ENCODE measurements at regions not wholly inside any gene's neighbourhood (a gene's known extent, or its start where the extent isn't known, plus 50 kb on each side); places are given as distances from the start of the nearest gene placed in this dataset.

DNA sequence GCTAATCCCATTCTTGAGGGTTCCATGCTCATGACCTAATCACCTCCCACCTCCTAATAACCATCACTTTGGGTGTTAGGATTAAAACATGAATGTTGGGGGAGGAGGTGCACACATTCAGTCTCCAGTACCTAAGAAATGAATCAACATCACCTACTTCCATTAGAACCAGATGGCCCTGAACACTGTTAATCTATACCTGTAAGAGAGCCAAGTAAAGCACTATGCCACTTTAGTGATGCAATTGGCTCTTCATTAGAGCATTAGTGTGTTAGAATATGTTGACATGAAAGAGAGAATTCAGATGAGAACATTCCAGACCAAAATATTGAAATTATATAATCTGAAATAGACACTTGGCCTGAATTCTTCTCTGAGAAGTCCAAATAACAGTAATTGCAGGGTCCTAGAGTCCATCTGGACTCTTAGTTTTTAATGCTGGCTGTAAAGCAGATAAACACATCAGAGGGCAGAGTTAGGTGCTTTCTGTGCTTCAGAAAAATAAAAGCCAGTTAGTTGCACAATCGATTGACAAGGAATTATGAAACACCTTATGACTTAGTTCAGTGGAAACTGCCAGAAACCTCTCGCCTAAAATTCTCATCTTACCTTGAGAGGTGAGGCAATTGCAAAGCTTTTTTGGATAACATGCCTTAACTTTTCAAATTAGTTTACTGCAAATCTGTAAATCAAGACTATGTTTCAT lies 923.7 kb downstream of the SLC4A3 start:
- H3K36me3 ChIP-seq (replicated peaks) = no peaks in the 10 kb centered on the region
- H3K27me3 ChIP-seq (replicated peaks) = no peaks in the 10 kb centered on the region
- in situ Hi-C loops (cut with HindIII; ENCODE audit: low pct_ligation_motif_present, low sequenced_read_pairs) = no loop called here
- no peak overlapping the region for H3K4me3 ChIP-seq (ENCODE audit: low read depth, low read length)
- DNase-seq = no peak
- no peak for TF ChIP-seq CTCF (IDR thresholded peaks at IDR 0.05; ENCODE audit: low read depth, low read length, missing control alignments)
- no peak overlapping the region for H3K27ac ChIP-seq

DNA sequence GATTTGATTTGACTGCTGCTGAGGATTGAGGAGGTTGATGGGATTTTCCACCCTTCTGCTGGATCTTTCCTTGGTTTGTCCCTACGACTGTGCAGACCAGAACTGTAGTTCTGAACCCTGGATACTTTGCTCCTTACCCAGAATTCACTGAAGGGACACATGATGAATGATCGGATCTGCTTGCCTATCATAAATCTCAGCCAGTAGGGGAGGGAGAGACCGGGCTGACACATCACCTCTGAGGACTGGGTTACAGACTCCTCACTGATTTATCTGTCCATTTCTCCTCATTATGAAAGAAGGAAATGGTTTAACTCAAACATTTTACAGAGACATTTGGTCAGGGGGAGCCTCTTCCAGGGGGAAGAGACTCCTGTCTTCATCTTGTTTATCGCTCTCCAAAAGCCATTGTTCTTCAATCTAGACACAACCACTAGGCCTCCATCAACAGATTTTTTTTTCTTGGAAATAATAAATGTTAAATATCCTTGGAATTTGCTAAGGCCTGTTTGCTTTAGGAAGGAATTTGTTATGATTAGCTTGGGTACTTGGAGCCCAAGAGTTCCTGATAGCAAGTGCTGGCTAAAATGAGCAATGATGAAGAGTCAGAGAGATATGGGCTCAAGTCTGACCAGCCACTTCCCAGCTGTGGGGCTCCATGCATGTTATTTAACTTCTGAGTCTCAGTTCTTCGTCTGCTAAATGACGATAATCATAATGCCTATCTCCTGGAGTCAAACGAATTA lies 925.5 kb downstream of the SLC4A3 start:
- peak; percentile 33 for DNase-seq
- no peaks in the 10 kb centered on the region for H3K36me3 ChIP-seq (replicated peaks)
- no peak overlapping the region for H3K27ac ChIP-seq
- no peaks in the 10 kb centered on the region for H3K27me3 ChIP-seq (replicated peaks)
- no peak for TF ChIP-seq CTCF (IDR thresholded peaks at IDR 0.05; ENCODE audit: low read depth, low read length, missing control alignments)
- no peak overlapping the region for H3K4me3 ChIP-seq (ENCODE audit: low read depth, low read length)
- in situ Hi-C loops (cut with HindIII; ENCODE audit: low pct_ligation_motif_present, low sequenced_read_pairs) = no loop called here

DNA sequence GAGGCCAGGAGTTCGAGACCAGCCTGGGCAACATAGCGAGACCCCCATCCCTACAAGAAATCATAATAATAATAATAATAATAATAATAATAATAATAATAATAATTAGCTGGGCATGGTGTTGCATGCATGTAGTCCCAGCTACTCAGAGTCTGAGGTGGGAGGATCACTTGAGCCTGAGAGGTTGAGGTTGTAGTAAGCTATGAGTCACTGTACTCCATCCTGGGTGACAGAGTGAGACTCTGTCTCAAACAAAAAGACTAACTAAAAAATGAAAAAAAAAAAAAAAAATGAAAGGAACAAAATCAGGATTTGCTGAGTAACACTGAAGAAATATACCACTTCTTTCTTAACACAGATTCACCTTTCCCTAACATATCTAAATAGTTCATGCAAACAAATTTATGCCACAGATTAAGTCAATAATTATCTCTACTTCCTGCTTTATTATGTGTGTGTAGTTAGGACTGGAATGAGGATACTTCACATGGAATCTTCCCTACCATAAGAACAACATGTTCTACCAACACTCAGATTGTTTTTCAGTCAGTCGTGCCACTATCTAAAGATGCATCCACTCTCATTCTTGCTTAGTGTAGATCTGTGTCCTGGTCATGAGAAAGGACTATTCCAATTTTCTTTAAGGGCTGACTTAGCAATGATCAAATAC lies 928.7 kb downstream of the SLC4A3 start:
- in situ Hi-C loops (cut with HindIII; ENCODE audit: low pct_ligation_motif_present, low sequenced_read_pairs) = no loop called here
- no peaks in the 10 kb centered on the region for H3K36me3 ChIP-seq (replicated peaks)
- TF ChIP-seq CTCF (IDR thresholded peaks at IDR 0.05; ENCODE audit: low read depth, low read length, missing control alignments) = no peak
- peak overlapping the region; percentile 30 for H3K27ac ChIP-seq
- H3K4me3 ChIP-seq (ENCODE audit: low read depth, low read length) = no peak overlapping the region
- peak; percentile 49 for DNase-seq
- no peaks in the 10 kb centered on the region for H3K27me3 ChIP-seq (replicated peaks)

- in situ Hi-C loops (cut with HindIII; ENCODE audit: low pct_ligation_motif_present, low sequenced_read_pairs) = no loop called here
- no peak overlapping the region for H3K27ac ChIP-seq
Measured at GRCh38 chr2:220556658-220557057, 929.2 kb downstream of the SLC4A3 start.

GRCh38 chr2:220560192-220560591 lies 932.8 kb downstream of the SLC4A3 start:
- Histone ChIP-seq H3K4me3 (ENCODE audit: low read depth, low read length) (no peak overlapping the region), H3K36me3 (replicated peaks) (no peaks in the 10 kb centered on the region), H3K27me3 (replicated peaks) (no peaks in the 10 kb centered on the region), H3K27ac (no peak overlapping the region)
- TF ChIP-seq CTCF (IDR thresholded peaks at IDR 0.05; ENCODE audit: low read depth, low read length, missing control alignments) = no peak
- in situ Hi-C loops (cut with HindIII; ENCODE audit: low pct_ligation_motif_present, low sequenced_read_pairs) = no loop called here
- DNase-seq = no peak

More at GRCh38 chr2:220556658-220557057, 929.2 kb downstream of the SLC4A3 start:
- no peak for TF ChIP-seq CTCF (IDR thresholded peaks at IDR 0.05; ENCODE audit: low read depth, low read length, missing control alignments)
- no peaks in the 10 kb centered on the region for H3K27me3 ChIP-seq (replicated peaks)
- DNase-seq = peak; percentile 71
- H3K4me3 ChIP-seq (ENCODE audit: low read depth, low read length) = no peak overlapping the region
- H3K36me3 ChIP-seq (replicated peaks) = no peaks in the 10 kb centered on the region
